ENCODE measurements at regions not wholly inside any gene's neighbourhood (a gene's known extent, or its start where the extent isn't known, plus 50 kb on each side); places are given as distances from the start of the nearest gene placed in this dataset.

DNA sequence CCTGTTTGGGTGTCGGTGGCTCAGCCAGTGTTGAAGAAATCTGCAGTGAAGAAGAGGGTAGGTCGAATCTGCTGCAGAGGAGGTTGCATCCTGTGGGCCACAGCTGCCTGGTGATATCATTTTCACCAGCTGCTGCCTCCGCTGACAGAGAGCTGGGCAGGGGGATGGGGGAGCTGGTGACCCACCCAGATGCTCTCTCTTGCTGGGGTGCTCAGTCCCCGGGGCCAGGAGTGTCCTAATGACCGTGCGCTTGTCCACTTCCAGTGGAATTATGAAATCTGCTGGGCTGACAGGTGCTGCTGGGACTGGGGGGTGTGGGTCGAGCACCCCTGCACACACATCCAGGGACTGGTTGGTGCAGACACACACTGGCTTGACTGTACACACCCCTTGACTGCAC is 83.2 kb upstream of the IRX4 start:
- TF ChIP-seq POLR2AphosphoS5 (IDR thresholded peaks at IDR 0.05; ENCODE audit: low read depth, low read length): no peak
- TF ChIP-seq TAF1 (IDR thresholded peaks at IDR 0.05; ENCODE audit: low read depth, low read length): no peak
- TF ChIP-seq, protein P1, sequence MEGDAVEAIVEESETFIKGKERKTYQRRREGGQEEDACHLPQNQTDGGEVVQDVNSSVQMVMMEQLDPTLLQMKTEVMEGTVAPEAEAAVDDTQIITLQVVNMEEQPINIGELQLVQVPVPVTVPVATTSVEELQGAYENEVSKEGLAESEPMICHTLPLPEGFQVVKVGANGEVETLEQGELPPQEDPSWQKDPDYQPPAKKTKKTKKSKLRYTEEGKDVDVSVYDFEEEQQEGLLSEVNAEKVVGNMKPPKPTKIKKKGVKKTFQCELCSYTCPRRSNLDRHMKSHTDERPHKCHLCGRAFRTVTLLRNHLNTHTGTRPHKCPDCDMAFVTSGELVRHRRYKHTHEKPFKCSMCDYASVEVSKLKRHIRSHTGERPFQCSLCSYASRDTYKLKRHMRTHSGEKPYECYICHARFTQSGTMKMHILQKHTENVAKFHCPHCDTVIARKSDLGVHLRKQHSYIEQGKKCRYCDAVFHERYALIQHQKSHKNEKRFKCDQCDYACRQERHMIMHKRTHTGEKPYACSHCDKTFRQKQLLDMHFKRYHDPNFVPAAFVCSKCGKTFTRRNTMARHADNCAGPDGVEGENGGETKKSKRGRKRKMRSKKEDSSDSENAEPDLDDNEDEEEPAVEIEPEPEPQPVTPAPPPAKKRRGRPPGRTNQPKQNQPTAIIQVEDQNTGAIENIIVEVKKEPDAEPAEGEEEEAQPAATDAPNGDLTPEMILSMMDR (IDR thresholded peaks at IDR 0.05; ENCODE audit: control extremely low read depth in 1 of 3, insufficient read depth in 1 of 3, low read depth in 1 of 3, low read length in 3 of 3): no peak
- no peak for TF ChIP-seq POLR2A (IDR thresholded peaks at IDR 0.05; ENCODE audit: control extremely low read depth in 1 of 2, low read depth in 2 of 2, low read length in 2 of 2)
- TF ChIP-seq EZH2 (IDR thresholded peaks at IDR 0.05; ENCODE audit: low read depth, low read length, severe bottlenecking): no peak
- no peak for TF ChIP-seq CBX8 (IDR thresholded peaks at IDR 0.05; ENCODE audit: borderline replicate concordance, low read depth, low read length)
- TF ChIP-seq, protein P2, sequence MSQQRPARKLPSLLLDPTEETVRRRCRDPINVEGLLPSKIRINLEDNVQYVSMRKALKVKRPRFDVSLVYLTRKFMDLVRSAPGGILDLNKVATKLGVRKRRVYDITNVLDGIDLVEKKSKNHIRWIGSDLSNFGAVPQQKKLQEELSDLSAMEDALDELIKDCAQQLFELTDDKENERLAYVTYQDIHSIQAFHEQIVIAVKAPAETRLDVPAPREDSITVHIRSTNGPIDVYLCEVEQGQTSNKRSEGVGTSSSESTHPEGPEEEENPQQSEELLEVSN (IDR thresholded peaks at IDR 0.05): no peak

All from H1 (cell line).